CD4-positive, CD25-positive, alpha-beta regulatory T cell (primary cell): ENCODE measurements at regions not wholly inside any gene's neighbourhood (a gene's known extent, or its start where the extent isn't known, plus 50 kb on each side); places are given as distances from the start of the nearest gene placed in this dataset.

Source experiments
- ATAC-seq, 2 donors: fragments of 150-1000 bp; cut with Tn5 transposase; one replicate each; pipeline ENCODE4 v1.10.0; 2021; ENCODE audit warnings: low read depth in 2 of 2, moderate number of reproducible peaks in 2 of 2, moderate library complexity in 1 of 2
- DNase-seq, 3 donors: peaks; one replicate each; pipeline versions ENCODE4 v3.0.0 to v3.0.0-alpha.2; 2012 to 2022; ENCODE audit warnings: mixed read lengths in 1 of 3
- H3K27ac ChIP-seq: one replicate; pipeline ENCODE4 v1.7.0; 2013; ENCODE audit warnings: mild to moderate bottlenecking, low read length; ENCODE audit not compliant: insufficient read depth, poor library complexity, severe bottlenecking
- H3K27me3 ChIP-seq: one replicate; pipeline ENCODE4 v1.7.0; 2013; ENCODE audit warnings: low read length; ENCODE audit not compliant: control insufficient read depth, insufficient read depth
- H3K36me3 ChIP-seq: one replicate; pipeline ENCODE4 v1.7.0; 2013; ENCODE audit warnings: mild to moderate bottlenecking, low read length, moderate library complexity; ENCODE audit not compliant: control insufficient read depth, insufficient read depth
- H3K4me1 ChIP-seq: 2 replicates; pipeline ENCODE4 v1.7.0; 2013; ENCODE audit warnings: mild to moderate bottlenecking, low read length; ENCODE audit not compliant: insufficient read depth, control insufficient read depth, poor library complexity, severe bottlenecking
- H3K4me3 ChIP-seq: one replicate; pipeline ENCODE4 v1.7.0; 2013; ENCODE audit warnings: low read depth, mild to moderate bottlenecking, low read length, moderate library complexity
- H3K9me3 ChIP-seq, 2 experiments: 1 replicate in 1 of 2; 2 replicates in 1 of 2; pipeline ENCODE4 v1.7.0; 2013; ENCODE audit warnings: low read length in 2 of 2, mild to moderate bottlenecking in 1 of 2, moderate library complexity in 1 of 2; ENCODE audit not compliant: control insufficient read depth in 2 of 2
- H3K27ac Mint-ChIP-seq, 3 donors: one replicate each; pipeline ENCODE4 v1.8.0; 2020 to 2022; ENCODE audit warnings: mild to moderate bottlenecking in 3 of 3, mixed read lengths in 3 of 3, moderate library complexity in 2 of 3
- H3K27me3 Mint-ChIP-seq: one replicate; pipeline ENCODE4 v1.8.0; 2022; ENCODE audit warnings: mild to moderate bottlenecking, mixed read lengths
- H3K36me3 Mint-ChIP-seq: one replicate; pipeline ENCODE4 v1.8.0; 2020; ENCODE audit warnings: mixed read lengths
- H3K4me1 Mint-ChIP-seq, 4 donors: one replicate each; pipeline ENCODE4 v1.8.0; 2020 to 2022; ENCODE audit warnings: mixed read lengths in 4 of 4, mild to moderate bottlenecking in 1 of 4
- H3K4me3 Mint-ChIP-seq, 4 donors: one replicate each; pipeline ENCODE4 v1.8.0; 2020 to 2022; ENCODE audit warnings: mild to moderate bottlenecking in 4 of 4, mixed read lengths in 4 of 4, moderate library complexity in 3 of 4
- H3K9me3 Mint-ChIP-seq, 7 donors: one replicate each; pipeline ENCODE4 v1.8.0; 2020 to 2022; ENCODE audit warnings: mixed read lengths in 7 of 7, mild to moderate bottlenecking in 3 of 7, moderate library complexity in 2 of 7

DNA sequence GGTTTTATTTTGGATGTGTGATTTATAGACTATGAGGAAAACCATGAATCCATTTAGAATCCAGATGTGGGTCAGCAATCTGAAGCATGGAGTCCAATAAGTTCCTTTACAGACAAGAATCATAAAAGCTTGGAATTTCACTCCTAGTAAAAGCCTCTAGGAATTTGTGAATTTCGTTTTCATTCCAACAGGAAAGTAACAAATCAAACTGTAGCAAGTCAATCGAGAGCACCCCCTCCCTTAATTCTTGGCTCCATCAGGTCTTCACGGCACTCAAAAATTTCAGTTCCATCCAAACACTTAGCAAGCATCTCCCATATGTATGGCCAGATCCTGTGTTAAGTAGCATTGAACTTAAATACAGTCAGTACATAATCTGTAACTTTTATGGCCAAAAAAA, 143.6 kb upstream of the POU2AF2 start:
- Histone ChIP-seq H3K27me3 (no peaks in the 10 kb centered on the region), H3K36me3 (no peaks in the 10 kb centered on the region), H3K4me1 (no peaks in the 10 kb centered on the region), H3K9me3 (no peaks in the 10 kb centered on the region), H3K27ac (no peak overlapping the region), H3K4me3 (no peak overlapping the region)
- Mint-ChIP-seq H3K27ac (no peak overlapping the region), H3K27me3 (no peaks in the 10 kb centered on the region), H3K4me3 (no peak overlapping the region), H3K4me1 (no peaks in the 10 kb centered on the region), H3K36me3 (no peaks in the 10 kb centered on the region), H3K9me3 (peaks cover 0 to 3% (median 1%) of the 10 kb centered on the region in 7 donors)
- ATAC-seq (no peak), DNase-seq (no peak)

GRCh38 chr11:111099028-111099713, 146.4 kb upstream of the POU2AF2 start:
- no peak overlapping the region for H3K27ac Mint-ChIP-seq
- no peak for DNase-seq
- H3K4me1 Mint-ChIP-seq = no peaks in the 10 kb centered on the region
- Histone ChIP-seq H3K36me3 (no peaks in the 10 kb centered on the region), H3K9me3 (no peaks in the 10 kb centered on the region), H3K4me3 (no peak overlapping the region), H3K27ac (no peak overlapping the region), H3K4me1 (no peaks in the 10 kb centered on the region), H3K27me3 (no peaks in the 10 kb centered on the region)
- ATAC-seq = no peak
- no peaks in the 10 kb centered on the region for H3K36me3 Mint-ChIP-seq
- H3K27me3 Mint-ChIP-seq = no peaks in the 10 kb centered on the region
- peaks cover 0 to 3% (median 1%) of the 10 kb centered on the region in 7 donors for H3K9me3 Mint-ChIP-seq
- no peak overlapping the region for H3K4me3 Mint-ChIP-seq

DNA sequence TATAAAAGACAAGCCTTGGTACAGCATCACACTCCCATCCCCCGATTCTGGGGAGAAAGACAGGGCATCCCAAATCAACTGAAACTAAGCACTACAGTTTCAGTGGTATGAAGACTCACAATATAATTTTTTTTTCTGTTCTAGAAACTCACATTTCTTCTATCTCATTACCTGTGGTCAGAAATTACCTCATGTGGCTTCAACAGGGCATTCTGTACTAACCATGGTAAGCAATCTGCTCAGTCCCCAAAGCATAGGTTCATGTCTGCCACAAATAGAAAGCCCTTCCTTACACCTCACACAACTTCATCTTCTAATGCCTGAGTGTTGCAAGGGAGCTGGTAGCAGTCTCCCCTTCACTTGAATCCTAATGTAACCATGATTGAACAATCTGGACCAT, 147.4 kb upstream of the POU2AF2 start:
- no peaks in the 10 kb centered on the region for H3K4me1 ChIP-seq

DNA sequence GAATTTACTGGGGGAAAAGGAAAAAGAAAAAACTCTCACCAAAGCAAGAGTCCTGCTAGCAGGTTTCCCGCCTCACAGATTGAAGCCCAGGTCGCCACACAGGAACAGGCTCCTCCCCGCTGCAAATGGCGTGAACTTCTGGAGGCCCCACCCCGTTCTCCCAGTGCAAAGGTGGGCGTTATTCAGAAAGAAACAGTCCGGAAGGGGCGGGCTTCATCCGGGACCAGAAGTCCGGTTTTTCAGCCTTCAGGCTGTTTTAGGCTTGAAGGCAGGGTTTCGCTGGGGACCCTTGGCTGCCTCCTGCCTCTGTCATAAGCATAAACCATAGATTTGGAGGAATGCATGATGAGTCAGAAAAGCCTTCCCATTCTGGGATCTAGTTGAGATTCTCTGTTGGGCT, 148.3 kb upstream of the POU2AF2 start:
- ATAC-seq = no peak
- H3K27ac Mint-ChIP-seq = no peak overlapping the region
- no peaks in the 10 kb centered on the region for H3K9me3 ChIP-seq
- H3K36me3 Mint-ChIP-seq = no peaks in the 10 kb centered on the region
- no peaks in the 10 kb centered on the region for H3K27me3 ChIP-seq
- H3K4me3 ChIP-seq = no peak overlapping the region
- no peak for DNase-seq
- no peaks in the 10 kb centered on the region for H3K27me3 Mint-ChIP-seq
- H3K4me1 ChIP-seq = no peaks in the 10 kb centered on the region
- H3K36me3 ChIP-seq = no peaks in the 10 kb centered on the region
- no peaks in the 10 kb centered on the region for H3K4me1 Mint-ChIP-seq
- H3K9me3 Mint-ChIP-seq = peaks cover 0 to 3% (median 0%) of the 10 kb centered on the region in 7 donors
- H3K27ac ChIP-seq = no peak overlapping the region
- no peak overlapping the region for H3K4me3 Mint-ChIP-seq

More for the DNA sequence above, 147.4 kb upstream of the POU2AF2 start:
- H3K9me3 Mint-ChIP-seq = peaks cover 0 to 3% (median 1%) of the 10 kb centered on the region in 7 donors
- Histone ChIP-seq H3K4me3 (no peak overlapping the region), H3K27ac (no peak overlapping the region), H3K36me3 (no peaks in the 10 kb centered on the region), H3K27me3 (no peaks in the 10 kb centered on the region), H3K9me3 (no peaks in the 10 kb centered on the region)
- no peak overlapping the region for H3K4me3 Mint-ChIP-seq
- H3K4me1 Mint-ChIP-seq = no peaks in the 10 kb centered on the region
- ATAC-seq (no peak), DNase-seq (no peak)
- no peaks in the 10 kb centered on the region for H3K36me3 Mint-ChIP-seq
- H3K27ac Mint-ChIP-seq = no peak overlapping the region
- no peaks in the 10 kb centered on the region for H3K27me3 Mint-ChIP-seq

GRCh38 chr11:111095327-111095726, 150.2 kb upstream of the POU2AF2 start:
- ATAC-seq (no peak), DNase-seq (no peak)
- H3K27me3 ChIP-seq = no peaks in the 10 kb centered on the region
- H3K4me1 Mint-ChIP-seq = no peaks in the 10 kb centered on the region
- H3K9me3 Mint-ChIP-seq = peaks cover 0 to 1% (median 0%) of the 10 kb centered on the region in 7 donors
- H3K4me3 Mint-ChIP-seq = no peak overlapping the region
- H3K27ac ChIP-seq = no peak overlapping the region
- no peak overlapping the region for H3K4me3 ChIP-seq
- H3K27ac Mint-ChIP-seq = no peak overlapping the region
- H3K27me3 Mint-ChIP-seq = no peaks in the 10 kb centered on the region
- H3K36me3 ChIP-seq = no peaks in the 10 kb centered on the region
- H3K9me3 ChIP-seq = no peaks in the 10 kb centered on the region
- H3K36me3 Mint-ChIP-seq = no peaks in the 10 kb centered on the region
- H3K4me1 ChIP-seq = no peaks in the 10 kb centered on the region

DNA sequence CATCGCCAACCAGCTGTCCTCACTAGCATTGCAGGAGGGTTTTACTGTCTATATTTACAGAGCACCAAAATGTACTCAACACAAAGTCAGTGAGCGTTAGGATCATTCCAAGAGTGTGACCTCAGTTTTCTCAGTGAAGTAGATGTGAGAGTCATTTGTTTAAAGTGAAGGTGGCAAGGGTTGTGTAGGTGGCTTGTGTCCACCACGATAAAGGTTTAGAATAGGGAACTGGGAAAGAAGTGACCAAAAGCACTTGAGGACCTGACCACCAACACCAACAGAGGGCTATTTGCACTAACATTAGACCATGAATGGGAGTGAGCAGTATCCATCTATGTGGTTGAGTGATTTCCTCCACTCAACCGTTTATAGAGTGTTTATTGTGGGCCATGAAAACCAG, 152.5 kb upstream of the POU2AF2 start:
- ATAC-seq = no peak
- H3K27me3 Mint-ChIP-seq = no peaks in the 10 kb centered on the region
- H3K9me3 ChIP-seq = no peaks in the 10 kb centered on the region

DNA sequence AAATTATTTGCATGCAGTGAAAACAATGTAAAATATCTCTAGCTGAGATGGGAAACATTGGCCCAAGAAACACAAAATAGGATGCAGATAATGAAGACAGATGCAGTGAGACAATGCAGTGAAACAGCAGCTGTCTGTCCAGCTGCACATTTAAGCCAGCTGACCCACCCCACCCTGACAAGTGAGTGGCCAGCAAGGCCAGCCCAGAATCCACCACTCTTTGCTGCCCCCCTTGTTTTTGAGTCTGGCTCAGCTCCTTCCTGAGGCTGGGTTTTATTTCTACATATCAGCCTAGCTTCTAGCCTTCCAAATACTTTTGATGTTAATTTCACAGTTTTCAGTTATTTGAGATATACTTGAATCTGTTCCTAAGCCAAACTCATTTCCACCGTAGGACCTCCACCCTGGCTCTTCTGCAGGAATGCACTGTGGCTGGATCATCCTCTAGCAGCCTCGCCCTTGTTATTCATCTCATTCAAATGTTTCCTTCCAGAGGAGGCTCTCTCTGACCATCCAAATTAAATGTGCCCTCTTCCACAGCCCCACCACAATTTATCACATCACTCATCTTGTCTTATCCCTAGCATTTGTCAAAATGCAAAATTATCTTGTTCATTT, 154.1 kb upstream of the POU2AF2 start:
- H3K36me3 Mint-ChIP-seq = no peaks in the 10 kb centered on the region
- H3K27ac Mint-ChIP-seq = no peak overlapping the region
- DNase-seq = no peak
- H3K9me3 ChIP-seq = no peaks in the 10 kb centered on the region
- no peaks in the 10 kb centered on the region for H3K4me1 Mint-ChIP-seq
- no peaks in the 10 kb centered on the region for H3K27me3 ChIP-seq
- H3K9me3 Mint-ChIP-seq = no peaks in the 10 kb centered on the region
- no peaks in the 10 kb centered on the region for H3K36me3 ChIP-seq
- no peak overlapping the region for H3K27ac ChIP-seq
- H3K4me3 Mint-ChIP-seq = no peak overlapping the region
- H3K27me3 Mint-ChIP-seq = no peaks in the 10 kb centered on the region
- H3K4me1 ChIP-seq = no peaks in the 10 kb centered on the region
- no peak for ATAC-seq
- H3K4me3 ChIP-seq = no peak overlapping the region

More for the DNA sequence above, 152.5 kb upstream of the POU2AF2 start:
- no peaks in the 10 kb centered on the region for H3K27me3 ChIP-seq
- no peaks in the 10 kb centered on the region for H3K4me1 ChIP-seq
- H3K36me3 Mint-ChIP-seq = no peaks in the 10 kb centered on the region
- H3K27ac ChIP-seq = no peak overlapping the region
- no peaks in the 10 kb centered on the region for H3K4me1 Mint-ChIP-seq
- H3K27ac Mint-ChIP-seq = no peak overlapping the region
- H3K36me3 ChIP-seq = no peaks in the 10 kb centered on the region
- H3K4me3 ChIP-seq = no peak overlapping the region
- no peaks in the 10 kb centered on the region for H3K9me3 Mint-ChIP-seq
- no peak overlapping the region for H3K4me3 Mint-ChIP-seq
- DNase-seq = no peak

- ATAC-seq (no peak), DNase-seq (no peak)
- H3K4me3 Mint-ChIP-seq = no peak overlapping the region
- Histone ChIP-seq H3K27ac (no peak overlapping the region), H3K27me3 (no peaks in the 10 kb centered on the region), H3K4me1 (no peaks in the 10 kb centered on the region), H3K36me3 (no peaks in the 10 kb centered on the region), H3K9me3 (no peaks in the 10 kb centered on the region), H3K4me3 (no peak overlapping the region)
- no peaks in the 10 kb centered on the region for H3K36me3 Mint-ChIP-seq
- H3K27me3 Mint-ChIP-seq = no peaks in the 10 kb centered on the region
- H3K27ac Mint-ChIP-seq = no peak overlapping the region
- no peaks in the 10 kb centered on the region for H3K4me1 Mint-ChIP-seq
- no peaks in the 10 kb centered on the region for H3K9me3 Mint-ChIP-seq
These were observed 155.8 kb upstream of the POU2AF2 start for GRCh38 chr11:111089759-111090158.
